Astrocyte of the cerebellum (primary cell): ENCODE measurements at regions not wholly inside any gene's neighbourhood (a gene's known extent, or its start where the extent isn't known, plus 50 kb on each side); places are given as distances from the start of the nearest gene placed in this dataset.

Experiments
- DNase-seq: peaks from one replicate; pipeline ENCODE4 v3.0.0-alpha.2; 2011; ENCODE audit warnings: low read depth
- H3K4me3 ChIP-seq: 2 replicates; pipeline ENCODE4 v1.5.1; 2011; ENCODE audit warnings: mild to moderate bottlenecking, low read depth, low read length, moderate library complexity
- CTCF ChIP-seq: IDR thresholded peaks from 2 replicates; pipeline ENCODE4 v1.5.1; 2012; ENCODE audit warnings: low read length, low read depth, moderate library complexity, mild to moderate bottlenecking; ENCODE audit errors: missing control alignments
- in situ Hi-C: cut with HindIII; loops from 2 replicates; pipeline ENCODE4 v1.10.0; 2017; ENCODE audit warnings: low sequenced_read_pairs

GRCh38 chrX:95721011-95721410 lies 963.6 kb upstream of the DIAPH2 start:
- no peak overlapping the region for H3K4me3 ChIP-seq
- TF ChIP-seq CTCF = no peak
- no peak for DNase-seq
- in situ Hi-C loops = no loop called here

- no peak overlapping the region for H3K4me3 ChIP-seq
- DNase-seq = no peak
- in situ Hi-C loops = no loop called here
- no peak for TF ChIP-seq CTCF
These were observed 956.2 kb upstream of the DIAPH2 start for GRCh38 chrX:95728446-95728845.

GRCh38 chrX:95729401-95729800 lies 955.2 kb upstream of the DIAPH2 start:
- no peak for DNase-seq
- in situ Hi-C loops = no loop called here
- H3K4me3 ChIP-seq = no peak overlapping the region
- no peak for TF ChIP-seq CTCF

GRCh38 chrX:95733426-95733825 lies 951.2 kb upstream of the DIAPH2 start:
- no peak for DNase-seq
- in situ Hi-C loops = no loop called here
- no peak for TF ChIP-seq CTCF
- H3K4me3 ChIP-seq = no peak overlapping the region

GRCh38 chrX:95754411-95754810 lies 930.2 kb upstream of the DIAPH2 start:
- no peak overlapping the region for H3K4me3 ChIP-seq
- in situ Hi-C loops = no loop called here
- no peak for TF ChIP-seq CTCF
- DNase-seq = no peak

GRCh38 chrX:95760356-95760755 lies 924.3 kb upstream of the DIAPH2 start:
- TF ChIP-seq CTCF = no peak
- H3K4me3 ChIP-seq = no peak overlapping the region
- in situ Hi-C loops = no loop called here
- DNase-seq = no peak

- no peak for DNase-seq
- in situ Hi-C loops = no loop called here
- H3K4me3 ChIP-seq = no peak overlapping the region
- TF ChIP-seq CTCF = peak; percentile 13
These were observed 921.9 kb upstream of the DIAPH2 start for GRCh38 chrX:95762716-95763115.
